H9 (cell line): ENCODE measurements at regions not wholly inside any gene's neighbourhood (a gene's known extent, or its start where the extent isn't known, plus 50 kb on each side); places are given as distances from the start of the nearest gene placed in this dataset.

Source experiments
- DNase-seq: peaks from one replicate; pipeline ENCODE4 v3.0.0-alpha.2; 2017
- H2AFZ ChIP-seq: one replicate; pipeline ENCODE4 v1.6.1; 2013; ENCODE audit warnings: mild to moderate bottlenecking, low read length, control low read depth, moderate library complexity
- H2AK5ac ChIP-seq: 2 replicates; pipeline ENCODE4 v1.6.1; 2013; ENCODE audit warnings: low read length, control low read depth, mixed read lengths; ENCODE audit not compliant: insufficient read length
- H2BK120ac ChIP-seq: one replicate; pipeline ENCODE4 v1.6.1; 2013; ENCODE audit warnings: low read depth, mild to moderate bottlenecking, low read length, control low read depth, inconsistent platforms; ENCODE audit not compliant: poor library complexity, severe bottlenecking
- H2BK12ac ChIP-seq: 2 replicates; pipeline ENCODE4 v1.6.1; 2013; ENCODE audit warnings: low read length, control low read depth, mixed read lengths, low read depth; ENCODE audit not compliant: insufficient read length
- H2BK15ac ChIP-seq: 2 replicates; pipeline ENCODE4 v1.6.1; 2013; ENCODE audit warnings: low read depth, low read length, control low read depth
- H2BK20ac ChIP-seq: one replicate; pipeline ENCODE4 v1.6.1; 2013; ENCODE audit warnings: low read depth, mild to moderate bottlenecking, low read length, control low read depth, inconsistent platforms; ENCODE audit not compliant: poor library complexity, severe bottlenecking
- H2BK5ac ChIP-seq: 2 replicates; pipeline ENCODE4 v1.6.1; 2013; ENCODE audit warnings: low read length, control low read depth, mixed read lengths; ENCODE audit not compliant: insufficient read length
- H3K14ac ChIP-seq: 2 replicates; pipeline ENCODE4 v1.6.1; 2013; ENCODE audit warnings: low read length, control low read depth; ENCODE audit not compliant: insufficient read depth
- H3K18ac ChIP-seq: 2 replicates; pipeline ENCODE4 v1.6.1; 2013; ENCODE audit warnings: low read depth, mild to moderate bottlenecking, mixed read lengths, low read length, control low read depth; ENCODE audit not compliant: insufficient read length
- H3K23ac ChIP-seq: 2 replicates; pipeline ENCODE4 v1.6.1; 2013; ENCODE audit warnings: low read length, control low read depth, mixed read lengths, low read depth; ENCODE audit not compliant: insufficient read length
- H3K23me2 ChIP-seq: 2 replicates; pipeline ENCODE4 v1.6.1; 2013; ENCODE audit warnings: low read depth, mild to moderate bottlenecking, mixed read lengths, low read length, control low read depth; ENCODE audit not compliant: insufficient read length, poor library complexity, severe bottlenecking
- H3K27ac ChIP-seq: 2 replicates; pipeline ENCODE4 v1.5.1; 2013; ENCODE audit warnings: low read length, control low read depth, mixed read lengths, low read depth; ENCODE audit not compliant: insufficient read length
- H3K27me3 ChIP-seq: 2 replicates; pipeline ENCODE4 v1.6.1; 2013; ENCODE audit warnings: low read length, control low read depth, inconsistent platforms; ENCODE audit not compliant: insufficient read depth
- H3K4ac ChIP-seq: 2 replicates; pipeline ENCODE4 v1.6.1; 2013; ENCODE audit warnings: low read depth, mild to moderate bottlenecking, control low read depth, inconsistent platforms, low read length, moderate library complexity
- H3K4me1 ChIP-seq: 2 replicates; pipeline ENCODE4 v1.6.1; 2013; ENCODE audit warnings: low read length, control low read depth, inconsistent platforms; ENCODE audit not compliant: insufficient read depth
- H3K4me2 ChIP-seq: 2 replicates; pipeline ENCODE4 v1.6.1; 2013; ENCODE audit warnings: low read length, control low read depth, mixed read lengths; ENCODE audit not compliant: insufficient read length, insufficient read depth
- H3K56ac ChIP-seq: 2 replicates; pipeline ENCODE4 v1.6.1; 2013; ENCODE audit warnings: low read depth, mild to moderate bottlenecking, mixed read lengths, low read length, control low read depth; ENCODE audit not compliant: insufficient read length
- H3K79me1 ChIP-seq: 2 replicates; pipeline ENCODE4 v1.6.1; 2013; ENCODE audit warnings: low read depth, mild to moderate bottlenecking, moderate library complexity, low read length, control low read depth, inconsistent platforms; ENCODE audit not compliant: insufficient read depth, poor library complexity, severe bottlenecking
- H3K79me2 ChIP-seq: 2 replicates; pipeline ENCODE4 v1.6.1; 2013; ENCODE audit warnings: low read length, control low read depth, inconsistent platforms; ENCODE audit not compliant: insufficient read depth
- H3K9ac ChIP-seq: 2 replicates; pipeline ENCODE4 v1.6.1; 2013; ENCODE audit warnings: low read length, control low read depth, mixed read lengths; ENCODE audit not compliant: insufficient read length; ENCODE audit errors: extremely low read depth
- H3K9me3 ChIP-seq: one replicate; pipeline ENCODE4 v1.6.1; 2013; ENCODE audit warnings: low read depth, low read length, inconsistent platforms; ENCODE audit not compliant: control insufficient read depth
- H3T11ph ChIP-seq: one replicate; pipeline ENCODE4 v1.6.1; 2013; ENCODE audit warnings: mild to moderate bottlenecking, low read length, control low read depth, inconsistent platforms
- H4K20me1 ChIP-seq: one replicate; pipeline ENCODE4 v1.6.1; 2013; ENCODE audit not compliant: control insufficient read depth, insufficient read length, insufficient read depth
- H4K5ac ChIP-seq: 2 replicates; pipeline ENCODE4 v1.6.1; 2013; ENCODE audit warnings: low read depth, mild to moderate bottlenecking, mixed read lengths, low read length, control low read depth; ENCODE audit not compliant: insufficient read length
- H4K8ac ChIP-seq: replicated peaks from 2 replicates; pipeline ENCODE4 v1.6.1; 2013; ENCODE audit warnings: low read length, control low read depth, mixed read lengths, low read depth; ENCODE audit not compliant: insufficient read length
- H4K91ac ChIP-seq: 2 replicates; pipeline ENCODE4 v1.6.1; 2013; ENCODE audit warnings: low read depth, mild to moderate bottlenecking, moderate library complexity, mixed read lengths, low read length, control low read depth; ENCODE audit not compliant: insufficient read length
- H3K27ac Mint-ChIP-seq, 3 experiments: 2 replicates in 2 of 3; 3 replicates in 1 of 3; pipeline ENCODE4 v1.8.0; 2020 to 2021; ENCODE audit warnings: mixed read lengths in 3 of 3, mild to moderate bottlenecking in 1 of 3, moderate library complexity in 1 of 3
- H3K27me3 Mint-ChIP-seq: 2 replicates; pipeline ENCODE4 v1.8.0; 2021; ENCODE audit warnings: low read depth, mild to moderate bottlenecking, moderate library complexity, mixed read lengths
- H3K36me3 Mint-ChIP-seq, 3 experiments: 2 replicates in 2 of 3; 3 replicates in 1 of 3; pipeline ENCODE4 v1.8.0; 2020 to 2021; ENCODE audit warnings: low read depth in 3 of 3, mixed read lengths in 3 of 3; ENCODE audit not compliant: insufficient read depth in 1 of 3
- H3K4me1 Mint-ChIP-seq, 2 experiments: 2 replicates each; pipeline ENCODE4 v1.8.0; 2020; ENCODE audit warnings: mixed read lengths in 2 of 2
- H3K4me3 Mint-ChIP-seq, 2 experiments: 2 replicates in 1 of 2; 3 replicates in 1 of 2; pipeline ENCODE4 v1.8.0; 2020 to 2021; ENCODE audit warnings: mild to moderate bottlenecking in 2 of 2, mixed read lengths in 2 of 2, moderate library complexity in 1 of 2
- H3K9me3 Mint-ChIP-seq, 2 experiments: 2 replicates in 1 of 2; 3 replicates in 1 of 2; pipeline ENCODE4 v1.8.0; 2020; ENCODE audit warnings: mild to moderate bottlenecking in 2 of 2, mixed read lengths in 2 of 2, moderate library complexity in 1 of 2
- CTCF ChIP-seq: fragments of 200-600 bp; sonication (generic); conservative IDR thresholded peaks from 3 replicates; pipeline ENCODE4 v1.8.0; 2021; ENCODE audit warnings: antibody characterized with exemption, mild to moderate bottlenecking
- WGBS: extraction: QIAGEN DNeasy Blood & Tissue Kit; methylation state at CpG from one replicate; pipeline ENCODE4 v1.1.7; 2013; ENCODE audit warnings: missing lambda C conversion rate, low lambda C conversion rate, mixed read lengths; ENCODE audit not compliant: insufficient read length; ENCODE audit errors: extremely low coverage; 5-methylcytosine and 5-hydroxymethylcytosine counted together

GRCh38 chr12:105947906-105948305 is 190.8 kb downstream of the NUAK1 start:
- Mint-ChIP-seq H3K4me1 (peaks cover 2 to 11% of the 10 kb centered on the region in 2 experiments; a peak in 1 of 4 replicates), H3K27ac (no peak overlapping the region), H3K27me3 (no peaks in the 10 kb centered on the region; the same call in 1 of the 2 replicates), H3K9me3 (no peaks in the 10 kb centered on the region; a peak in 2 of 5 replicates), H3K4me3 (no peak overlapping the region), H3K36me3 (peaks cover 0 to 4% (median 1%) of the 10 kb centered on the region in 3 experiments; a peak in 2 of 7 replicates)
- Histone ChIP-seq H2BK12ac (no peak overlapping the region), H3K4me1 (no peaks in the 10 kb centered on the region), H3K18ac (no peak overlapping the region), H2AK5ac (no peak overlapping the region), H3K79me2 (no peaks in the 10 kb centered on the region), H2AFZ (no peak overlapping the region), H4K91ac (no peak overlapping the region), H2BK20ac (no peak overlapping the region), H3K79me1 (no peaks in the 10 kb centered on the region), H3K23ac (no peak overlapping the region), H4K5ac (no peak overlapping the region), H3K27ac (no peak overlapping the region), H3K56ac (no peak overlapping the region), H3K14ac (no peak overlapping the region), H3K9ac (no peak overlapping the region), H4K8ac (no peak overlapping the region), H3K27me3 (no peaks in the 10 kb centered on the region), H2BK120ac (no peak overlapping the region), H3T11ph (no peak overlapping the region), H3K9me3 (no peaks in the 10 kb centered on the region), H3K23me2 (no peaks in the 10 kb centered on the region), H2BK5ac (no peak overlapping the region), H3K4ac (no peak overlapping the region), H3K4me2 (no peak overlapping the region), H2BK15ac (no peak overlapping the region), H4K20me1 (no peaks in the 10 kb centered on the region)
- no peak for TF ChIP-seq CTCF
- WGBS = no CpG with 5 or more reads among the region's 5 CpGs
- DNase-seq = no peak
